ENCODE measurements at regions not wholly inside any gene's neighbourhood (a gene's known extent, or its start where the extent isn't known, plus 50 kb on each side); places are given as distances from the start of the nearest gene placed in this dataset.

DNA sequence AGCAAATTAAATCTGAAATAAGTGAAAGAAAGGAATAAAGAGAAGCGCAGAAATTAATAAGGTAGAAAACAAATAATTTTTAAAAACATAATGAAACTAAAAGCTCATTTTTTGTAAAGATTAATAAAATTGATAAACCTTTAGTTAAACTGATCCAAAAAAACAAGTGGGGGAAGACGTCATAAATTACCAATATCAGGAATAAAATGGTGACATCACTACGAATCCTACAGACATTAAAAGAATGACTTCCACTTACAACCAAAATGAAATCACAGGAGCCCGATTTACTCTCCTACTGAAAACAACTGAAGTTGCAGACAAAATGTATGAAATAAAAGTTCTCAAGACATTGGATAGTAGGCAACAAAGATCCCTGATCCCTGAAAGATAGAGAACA lies 68.1 kb upstream of the IFFO2 start:
- DNase-seq (ENCODE audit: low spot score), result no peak
- H3K36me3 ChIP-seq (ENCODE audit: control insufficient read depth in 4 of 4, insufficient read depth in 3 of 4, low read depth in 1 of 4, low read length in 3 of 4), result no peaks in the 10 kb centered on the region
- H3K4me1 ChIP-seq (ENCODE audit: control insufficient read depth in 4 of 4, insufficient read depth in 4 of 4, low read length in 3 of 4), result peaks cover 0 to 2% (median under 1%) of the 10 kb centered on the region in 4 donors
- WGBS, result 93% methylated on average over 4 of the region's 4 CpGs
- H3K4me3 ChIP-seq (ENCODE audit: low read depth in 1 of 3, low read length in 3 of 3), result no peak overlapping the region
- H3K27ac ChIP-seq (ENCODE audit: low read depth in 1 of 2, low read length in 2 of 2), result no peak overlapping the region
- TF ChIP-seq NR2F2 (IDR thresholded peaks at IDR 0.05) (no peak), MAX (IDR thresholded peaks at IDR 0.05) (no peak), REST (IDR thresholded peaks at IDR 0.05) (no peak), TAF1 (conservative IDR thresholded peaks at IDR 0.05) (no peak), ZBTB33 (IDR thresholded peaks at IDR 0.05) (no peak), RAD21 (IDR thresholded peaks at IDR 0.05) (no peak), HNF4A (conservative IDR thresholded peaks at IDR 0.05) (no peak), FOXA2 (IDR thresholded peaks at IDR 0.05) (no peak), HNF4G (IDR thresholded peaks at IDR 0.05) (no peak), SP1 (IDR thresholded peaks at IDR 0.05) (no peak)
- TF ChIP-seq, protein P1, sequence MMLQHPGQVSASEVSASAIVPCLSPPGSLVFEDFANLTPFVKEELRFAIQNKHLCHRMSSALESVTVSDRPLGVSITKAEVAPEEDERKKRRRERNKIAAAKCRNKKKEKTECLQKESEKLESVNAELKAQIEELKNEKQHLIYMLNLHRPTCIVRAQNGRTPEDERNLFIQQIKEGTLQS (IDR thresholded peaks at IDR 0.05), result no peak
- H3K27me3 ChIP-seq (ENCODE audit: control insufficient read depth in 4 of 4, insufficient read depth in 4 of 4, low read length in 3 of 4), result no peaks in the 10 kb centered on the region
- no peaks in the 10 kb centered on the region for H3K9me3 ChIP-seq (ENCODE audit: control insufficient read depth in 4 of 4, low read length in 3 of 4)
- H3K9ac ChIP-seq (ENCODE audit: low read depth in 1 of 2, low read length in 2 of 2), result no peak overlapping the region

- Histone ChIP-seq H3K4me3 (ENCODE audit: low read depth in 1 of 3, low read length in 3 of 3) (no peak overlapping the region), H3K36me3 (ENCODE audit: control insufficient read depth in 4 of 4, insufficient read depth in 3 of 4, low read depth in 1 of 4, low read length in 3 of 4) (no peaks in the 10 kb centered on the region), H3K9ac (ENCODE audit: low read depth in 1 of 2, low read length in 2 of 2) (no peak overlapping the region), H3K27me3 (ENCODE audit: control insufficient read depth in 4 of 4, insufficient read depth in 4 of 4, low read length in 3 of 4) (no peaks in the 10 kb centered on the region), H3K9me3 (ENCODE audit: control insufficient read depth in 4 of 4, low read length in 3 of 4) (no peaks in the 10 kb centered on the region), H3K4me1 (ENCODE audit: control insufficient read depth in 4 of 4, insufficient read depth in 4 of 4, low read length in 3 of 4) (no peaks in the 10 kb centered on the region), H3K27ac (ENCODE audit: low read depth in 1 of 2, low read length in 2 of 2) (no peak overlapping the region)
- TF ChIP-seq FOXA2 (IDR thresholded peaks at IDR 0.05), result no peak
- no peak for TF ChIP-seq TAF1 (conservative IDR thresholded peaks at IDR 0.05)
- no peak for TF ChIP-seq ZBTB33 (IDR thresholded peaks at IDR 0.05)
- no peak for TF ChIP-seq FOXA1 (IDR thresholded peaks at IDR 0.05)
- TF ChIP-seq RAD21 (IDR thresholded peaks at IDR 0.05), result no peak
- no peak for TF ChIP-seq YY1 (IDR thresholded peaks at IDR 0.05)
- no peak for TF ChIP-seq MAX (IDR thresholded peaks at IDR 0.05)
- no peak for TF ChIP-seq GABPA (IDR thresholded peaks at IDR 0.05 in 1 of 2, conservative IDR thresholded peaks at IDR 0.05 in 1 of 2)
- no peak for TF ChIP-seq RXRA (IDR thresholded peaks at IDR 0.05)
- TF ChIP-seq HNF4A (conservative IDR thresholded peaks at IDR 0.05), result no peak
- 94% methylated on average over 2 of the region's 2 CpGs for WGBS
- DNase-seq (ENCODE audit: low spot score), result no peak
Observed at GRCh38 chr1:19023787-19024186, 67.3 kb upstream of the IFFO2 start.
